GM13977 (cell line): ENCODE measurements at regions not wholly inside any gene's neighbourhood (a gene's known extent, or its start where the extent isn't known, plus 50 kb on each side); places are given as distances from the start of the nearest gene placed in this dataset.

Experiments
- DNase-seq: peaks from one replicate; pipeline ENCODE4 v3.0.0; 2012; ENCODE audit warnings: low spot score
- in situ Hi-C: fragments of 300-500 bp; cut with MboI; formaldehyde crosslinking; loops from one replicate; pipeline ENCODE4 v1.12.0; 2022; ENCODE audit warnings: low sequenced_read_pairs, low pct_unique_long_range_greater_than_20kb, mixed read lengths, inconsistent platforms; ENCODE audit not compliant: unreplicated experiment
- TF ChIP-seq, protein P1 (sequence below): IDR thresholded peaks from 2 replicates; pipeline ENCODE4 v1.5.1; 2012; ENCODE audit warnings: mild to moderate bottlenecking, control low read depth; ENCODE audit not compliant: insufficient read depth; ENCODE audit errors: extremely low read depth, missing control alignments

DNA sequence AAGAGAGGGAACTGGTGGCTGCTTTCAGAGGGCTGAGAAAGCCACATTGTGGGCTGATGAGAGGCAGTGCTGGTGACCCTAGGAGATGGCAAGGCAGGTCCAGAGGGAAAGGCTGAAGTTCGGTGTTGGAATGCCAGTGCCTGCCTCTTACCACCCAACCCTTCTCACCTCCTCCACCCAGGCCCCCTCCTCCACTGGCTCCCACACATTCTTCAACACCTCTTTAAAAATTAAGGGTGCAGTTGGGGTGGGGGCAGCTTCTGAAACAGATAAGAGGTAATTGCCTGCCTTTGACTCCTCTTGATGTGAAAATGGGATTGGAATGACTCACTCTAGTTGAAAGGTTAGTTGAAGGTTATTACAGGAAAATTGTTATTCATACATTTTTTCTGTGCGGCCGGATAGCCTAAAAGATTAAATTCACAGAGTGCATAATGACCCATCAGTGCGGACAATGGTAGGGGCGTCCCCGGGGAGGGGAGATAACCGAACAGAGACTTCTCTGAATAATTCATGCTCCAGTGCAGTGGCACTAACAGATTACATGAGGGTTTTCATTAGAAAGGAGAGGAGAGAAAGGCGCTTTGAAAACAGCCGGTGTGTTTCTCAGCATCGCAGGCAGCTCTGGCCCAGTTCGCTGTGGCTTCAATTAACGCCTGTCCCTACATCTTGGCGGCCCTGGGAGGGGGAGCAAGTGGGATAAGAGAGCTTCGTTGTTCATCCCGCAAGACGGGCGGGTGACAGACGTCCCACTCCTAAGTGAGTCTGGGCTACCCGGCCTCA is 212.4 kb downstream of the TLE3 start:
- in situ Hi-C loops: no loop called here
- no peak for DNase-seq
- TF ChIP-seq, protein P1, sequence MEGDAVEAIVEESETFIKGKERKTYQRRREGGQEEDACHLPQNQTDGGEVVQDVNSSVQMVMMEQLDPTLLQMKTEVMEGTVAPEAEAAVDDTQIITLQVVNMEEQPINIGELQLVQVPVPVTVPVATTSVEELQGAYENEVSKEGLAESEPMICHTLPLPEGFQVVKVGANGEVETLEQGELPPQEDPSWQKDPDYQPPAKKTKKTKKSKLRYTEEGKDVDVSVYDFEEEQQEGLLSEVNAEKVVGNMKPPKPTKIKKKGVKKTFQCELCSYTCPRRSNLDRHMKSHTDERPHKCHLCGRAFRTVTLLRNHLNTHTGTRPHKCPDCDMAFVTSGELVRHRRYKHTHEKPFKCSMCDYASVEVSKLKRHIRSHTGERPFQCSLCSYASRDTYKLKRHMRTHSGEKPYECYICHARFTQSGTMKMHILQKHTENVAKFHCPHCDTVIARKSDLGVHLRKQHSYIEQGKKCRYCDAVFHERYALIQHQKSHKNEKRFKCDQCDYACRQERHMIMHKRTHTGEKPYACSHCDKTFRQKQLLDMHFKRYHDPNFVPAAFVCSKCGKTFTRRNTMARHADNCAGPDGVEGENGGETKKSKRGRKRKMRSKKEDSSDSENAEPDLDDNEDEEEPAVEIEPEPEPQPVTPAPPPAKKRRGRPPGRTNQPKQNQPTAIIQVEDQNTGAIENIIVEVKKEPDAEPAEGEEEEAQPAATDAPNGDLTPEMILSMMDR: no peak

DNA sequence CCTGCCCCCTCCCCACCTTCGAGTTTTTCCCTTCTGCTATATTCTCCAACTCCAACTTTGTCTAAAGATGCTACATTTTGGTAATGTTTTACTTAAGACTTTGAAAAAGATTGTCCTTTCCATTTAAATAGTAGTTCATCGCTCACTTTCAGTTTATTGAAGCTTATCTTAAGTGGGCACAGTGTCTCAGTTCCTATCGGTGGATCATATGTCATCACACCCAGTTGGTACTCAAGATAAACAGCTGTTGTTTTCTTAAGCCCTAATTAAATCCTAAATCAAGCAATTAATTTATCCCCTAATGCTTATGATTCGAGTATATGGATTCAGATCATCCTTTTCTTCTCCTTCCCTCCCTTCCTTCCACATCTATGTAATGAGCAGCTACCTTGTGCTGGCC is 210.7 kb downstream of the TLE3 start:
- no peak for DNase-seq
- TF ChIP-seq, protein P1: no peak
- in situ Hi-C loops: no loop called here

- DNase-seq: no peak
- in situ Hi-C loops: no loop called here
- TF ChIP-seq, protein P1: no peak
Observed at GRCh38 chr15:69887553-69887952, 210.2 kb downstream of the TLE3 start.

GRCh38 chr15:69888406-69888805 is 209.3 kb downstream of the TLE3 start:
- no peak for DNase-seq
- in situ Hi-C loops: no loop called here
- TF ChIP-seq, protein P1: no peak

- in situ Hi-C loops: no loop called here
- DNase-seq: no peak
- TF ChIP-seq, protein P1: no peak
Observed at GRCh38 chr15:69891070-69891536, 206.6 kb downstream of the TLE3 start.

GRCh38 chr15:69891606-69892005 is 206.1 kb downstream of the TLE3 start:
- TF ChIP-seq, protein P1: no peak
- no peak for DNase-seq
- in situ Hi-C loops: no loop called here

- no peak for DNase-seq
- in situ Hi-C loops: no loop called here
- TF ChIP-seq, protein P1: no peak
Observed at GRCh38 chr15:69892351-69892750, 205.4 kb downstream of the TLE3 start.
